ENCODE measurements at regions not wholly inside any gene's neighbourhood (a gene's known extent, or its start where the extent isn't known, plus 50 kb on each side); places are given as distances from the start of the nearest gene placed in this dataset.
"Not testable (repeated sequence)": the region's sequence is repeated elsewhere in the genome, so short reads cannot be mapped to it uniquely, and the experiment has no call there.

- no peak for DNase-seq (ENCODE audit: low spot score)
These were observed 95.6 kb downstream of the RRAGB start for GRCh38 chrX:55813150-55813549.

GRCh38 chrX:55815546-55815945, 98.0 kb downstream of the RRAGB start:
- DNase-seq (ENCODE audit: low spot score) = peak; percentile 14

GRCh38 chrX:55816023-55816422, 98.5 kb downstream of the RRAGB start:
- DNase-seq (ENCODE audit: low spot score) = no peak

GRCh38 chrX:55818673-55819375, 101.3 kb downstream of the RRAGB start:
- no peak for DNase-seq (ENCODE audit: low spot score)

- no peak for DNase-seq (ENCODE audit: low spot score)
These were observed 121.9 kb downstream of the RRAGB start for GRCh38 chrX:55839485-55839884.

GRCh38 chrX:55841962-55842752, 124.6 kb downstream of the RRAGB start:
- no peak for DNase-seq (ENCODE audit: low spot score)

- not testable (repeated sequence) for DNase-seq (ENCODE audit: low spot score)
These were observed 149.2 kb downstream of the RRAGB start for GRCh38 chrX:55866779-55867178.

GRCh38 chrX:55867181-55867651, 149.7 kb downstream of the RRAGB start:
- peak; percentile 85 for DNase-seq (ENCODE audit: low spot score)

GRCh38 chrX:55867708-55868107, 150.2 kb downstream of the RRAGB start:
- no peak for DNase-seq (ENCODE audit: low spot score)

GRCh38 chrX:55874807-55875206, 157.3 kb downstream of the RRAGB start:
- no peak for DNase-seq (ENCODE audit: low spot score)

- not testable (repeated sequence) for DNase-seq (ENCODE audit: low spot score)
These were observed 166.0 kb downstream of the RRAGB start for GRCh38 chrX:55883541-55883940.

GRCh38 chrX:55907968-55908607, 190.5 kb downstream of the RRAGB start:
- DNase-seq (ENCODE audit: low spot score) = peak; percentile 66

GRCh38 chrX:55908661-55909212, 191.2 kb downstream of the RRAGB start:
- DNase-seq (ENCODE audit: low spot score) = peak; percentile 46

GRCh38 chrX:55919367-55920221, 202.0 kb downstream of the RRAGB start:
- peak; percentile 23 for DNase-seq (ENCODE audit: low spot score)

GRCh38 chrX:55924574-55924973, 207.0 kb downstream of the RRAGB start:
- DNase-seq (ENCODE audit: low spot score) = no peak

GRCh38 chrX:55928529-55928928, 211.0 kb downstream of the RRAGB start:
- not testable (repeated sequence) for DNase-seq (ENCODE audit: low spot score)

Data from kidney tubule cell (primary cell).